ENCODE measurements at regions not wholly inside any gene's neighbourhood (a gene's known extent, or its start where the extent isn't known, plus 50 kb on each side); places are given as distances from the start of the nearest gene placed in this dataset.

DNA sequence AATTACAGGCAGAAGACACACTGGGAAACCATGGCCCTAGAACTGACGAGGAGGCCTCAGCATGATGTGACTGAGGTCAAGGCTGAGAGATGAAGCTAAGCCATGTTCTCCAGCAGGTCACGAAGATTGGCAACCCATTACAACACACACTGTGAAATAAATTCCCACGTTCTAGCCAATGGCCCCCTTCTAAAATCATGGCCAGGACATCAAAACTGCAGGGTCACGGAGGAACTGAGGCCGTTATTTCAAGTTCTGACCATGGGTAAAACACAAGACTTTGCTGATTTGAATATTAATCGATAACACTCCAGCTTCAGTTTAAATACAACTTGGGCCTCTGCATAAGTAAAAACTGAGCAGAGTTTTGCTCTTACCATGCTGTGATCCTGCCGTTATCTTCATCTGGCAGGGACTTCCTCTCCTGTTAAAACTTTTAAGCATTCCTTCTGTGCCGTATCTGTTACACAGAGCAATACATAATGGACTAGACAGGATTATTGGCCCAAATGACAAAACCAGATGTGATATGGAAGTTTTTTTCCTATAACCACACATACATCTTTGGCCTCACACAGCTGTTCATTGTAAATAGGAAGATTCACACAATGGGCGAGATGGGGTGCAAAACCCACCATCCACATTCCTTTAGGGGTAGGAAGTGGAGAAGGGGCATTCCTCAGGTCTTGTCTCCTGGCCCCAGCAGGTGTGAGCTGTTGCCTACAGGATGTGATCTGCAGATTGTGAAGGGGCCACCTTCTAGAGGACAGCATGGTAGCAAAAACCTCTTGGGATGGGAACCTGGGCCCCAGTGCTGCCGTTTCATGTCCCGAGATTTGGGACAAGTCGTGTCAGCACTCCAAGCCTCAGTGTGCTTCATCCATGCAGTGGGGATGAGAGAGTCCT lies 207.4 kb downstream of the OPA1 start:
- no peak overlapping the region for H3K27ac Mint-ChIP-seq
- Histone ChIP-seq H3K4me1 (ENCODE audit: control insufficient read depth in 2 of 2, insufficient read depth in 2 of 2, low read length in 2 of 2) (no peaks in the 10 kb centered on the region), H3K4me3 (ENCODE audit: low read length) (no peak overlapping the region), H3K9me3 (ENCODE audit: control insufficient read depth in 2 of 3, low read length in 3 of 3) (no peaks in the 10 kb centered on the region), H3K36me3 (ENCODE audit: control insufficient read depth in 2 of 3, insufficient read depth in 3 of 3, low read length in 3 of 3) (no peaks in the 10 kb centered on the region), H3K27ac (ENCODE audit: low read depth, low read length) (no peak overlapping the region), H3K27me3 (ENCODE audit: control insufficient read depth in 2 of 2, insufficient read depth in 2 of 2, low read length in 2 of 2) (no peaks in the 10 kb centered on the region)
- no peaks in the 10 kb centered on the region for H3K9me3 Mint-ChIP-seq
- intact Hi-C loops (cut with micrococcal nuclease), result no loop called here
- CTCF ChIA-PET, result no interaction called here
- no peaks in the 10 kb centered on the region for H3K36me3 Mint-ChIP-seq
- ATAC-seq (no peak), DNase-seq (no peak)
- POLR2A ChIA-PET, result no interaction called here
- H3K4me3 Mint-ChIP-seq, result no peak overlapping the region
- H3K4me1 Mint-ChIP-seq, result no peaks in the 10 kb centered on the region
- H3K27me3 Mint-ChIP-seq, result peaks cover 0 to 28% (median 0%) of the 10 kb centered on the region in 5 donors

DNA sequence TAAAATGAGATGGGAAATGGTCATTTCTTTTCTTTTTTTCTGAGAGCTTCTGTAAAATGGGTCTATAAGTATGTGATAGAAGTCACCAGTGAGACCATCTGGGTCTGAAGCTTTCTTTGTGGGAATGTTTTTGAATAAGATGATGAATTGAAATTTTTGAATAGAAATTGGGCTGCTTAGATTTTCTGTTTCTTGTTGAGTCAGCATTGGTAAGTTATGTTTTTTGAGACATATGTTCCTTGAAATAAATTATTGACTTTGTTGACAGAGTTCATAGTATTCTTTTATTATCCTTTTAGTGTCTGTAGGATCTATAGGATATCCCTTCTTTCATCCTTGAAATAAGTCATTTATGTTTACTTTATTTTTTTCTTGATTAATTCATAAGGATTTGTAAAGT lies 208.1 kb downstream of the OPA1 start:
- CTCF ChIA-PET, result no interaction called here
- peaks cover 0 to 29% (median 0%) of the 10 kb centered on the region in 5 donors for H3K27me3 Mint-ChIP-seq

DNA sequence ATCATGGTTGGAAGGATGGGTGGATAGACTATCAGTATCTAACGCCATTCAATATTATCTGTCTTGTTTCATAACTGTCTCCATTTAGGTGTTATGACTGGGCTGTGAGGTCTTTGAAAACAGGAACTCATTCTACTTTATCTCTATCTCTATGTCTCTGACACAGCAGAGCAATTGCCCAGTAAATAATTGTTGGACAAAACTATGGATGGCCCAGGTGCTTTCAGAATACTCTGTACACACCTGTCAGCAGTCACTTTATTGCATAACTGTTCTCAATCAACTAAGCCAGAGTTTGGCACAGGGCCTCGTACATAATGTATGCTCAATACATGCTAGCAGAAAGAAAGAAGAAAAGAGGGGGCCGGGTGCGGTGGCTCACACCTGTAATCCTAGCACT lies 210.3 kb downstream of the OPA1 start:
- ChIA-PET CTCF (interaction anchor here (0.6 kb wide), 1 partner anchor 11 kb away, joined by 3 read pairs; no protein-coding TSS in a partner anchor), POLR2A (no interaction called here)
- Mint-ChIP-seq H3K4me1 (no peaks in the 10 kb centered on the region), H3K9me3 (no peaks in the 10 kb centered on the region), H3K27me3 (peaks cover 0 to 36% (median 0%) of the 10 kb centered on the region in 5 donors), H3K36me3 (no peaks in the 10 kb centered on the region), H3K4me3 (no peak overlapping the region), H3K27ac (no peak overlapping the region)
- no peak overlapping the region for H3K27ac ChIP-seq (ENCODE audit: low read depth, low read length)
- no peaks in the 10 kb centered on the region for H3K9me3 ChIP-seq (ENCODE audit: control insufficient read depth in 2 of 3, low read length in 3 of 3)
- no peak for DNase-seq
- no peak for ATAC-seq
- no peaks in the 10 kb centered on the region for H3K4me1 ChIP-seq (ENCODE audit: control insufficient read depth in 2 of 2, insufficient read depth in 2 of 2, low read length in 2 of 2)
- H3K36me3 ChIP-seq (ENCODE audit: control insufficient read depth in 2 of 3, insufficient read depth in 3 of 3, low read length in 3 of 3), result no peaks in the 10 kb centered on the region
- H3K27me3 ChIP-seq (ENCODE audit: control insufficient read depth in 2 of 2, insufficient read depth in 2 of 2, low read length in 2 of 2), result no peaks in the 10 kb centered on the region
- intact Hi-C loops (cut with micrococcal nuclease), result no loop called here
- no peak overlapping the region for H3K4me3 ChIP-seq (ENCODE audit: low read length)

More for the DNA sequence above, 208.1 kb downstream of the OPA1 start:
- intact Hi-C loops (cut with micrococcal nuclease), result no loop called here
- Histone ChIP-seq H3K27ac (ENCODE audit: low read depth, low read length) (no peak overlapping the region), H3K4me1 (ENCODE audit: control insufficient read depth in 2 of 2, insufficient read depth in 2 of 2, low read length in 2 of 2) (no peaks in the 10 kb centered on the region), H3K9me3 (ENCODE audit: control insufficient read depth in 2 of 3, low read length in 3 of 3) (no peaks in the 10 kb centered on the region), H3K27me3 (ENCODE audit: control insufficient read depth in 2 of 2, insufficient read depth in 2 of 2, low read length in 2 of 2) (no peaks in the 10 kb centered on the region), H3K36me3 (ENCODE audit: control insufficient read depth in 2 of 3, insufficient read depth in 3 of 3, low read length in 3 of 3) (no peaks in the 10 kb centered on the region), H3K4me3 (ENCODE audit: low read length) (no peak overlapping the region)
- Mint-ChIP-seq H3K4me3 (no peak overlapping the region), H3K36me3 (no peaks in the 10 kb centered on the region), H3K4me1 (no peaks in the 10 kb centered on the region), H3K9me3 (no peaks in the 10 kb centered on the region), H3K27ac (no peak overlapping the region)
- no peak for ATAC-seq
- POLR2A ChIA-PET, result no interaction called here
- no peak for DNase-seq

DNA sequence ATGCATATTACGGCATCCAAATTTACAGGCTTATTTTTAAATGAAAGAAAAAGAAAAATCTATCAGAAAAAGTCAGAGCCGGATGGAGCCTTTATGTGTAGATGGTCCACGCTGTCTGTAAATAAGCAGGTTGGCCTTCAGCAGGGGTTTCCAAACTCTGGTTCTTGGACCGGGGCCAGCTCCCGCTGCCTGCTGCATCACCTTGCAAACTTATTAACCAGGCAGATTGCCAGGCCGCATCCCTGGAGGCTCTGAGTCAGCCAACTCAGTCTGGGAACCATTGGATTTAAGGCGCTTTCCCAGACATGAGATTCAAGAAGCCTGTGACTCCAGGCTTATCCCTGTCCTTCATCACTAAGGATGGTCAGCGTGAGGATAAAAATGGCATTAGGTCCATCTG lies 212.4 kb downstream of the OPA1 start:
- Mint-ChIP-seq H3K27ac (no peak overlapping the region), H3K4me1 (no peaks in the 10 kb centered on the region), H3K36me3 (no peaks in the 10 kb centered on the region), H3K4me3 (no peak overlapping the region), H3K9me3 (no peaks in the 10 kb centered on the region), H3K27me3 (peaks cover 0 to 43% (median 0%) of the 10 kb centered on the region in 5 donors)
- ChIA-PET CTCF (no interaction called here), POLR2A (no interaction called here)
- no peak for ATAC-seq
- intact Hi-C loops (cut with micrococcal nuclease), result no loop called here
- no peaks in the 10 kb centered on the region for H3K27me3 ChIP-seq (ENCODE audit: control insufficient read depth in 2 of 2, insufficient read depth in 2 of 2, low read length in 2 of 2)
- H3K27ac ChIP-seq (ENCODE audit: low read depth, low read length), result no peak overlapping the region
- H3K4me1 ChIP-seq (ENCODE audit: control insufficient read depth in 2 of 2, insufficient read depth in 2 of 2, low read length in 2 of 2), result no peaks in the 10 kb centered on the region
- DNase-seq, result no peak
- no peaks in the 10 kb centered on the region for H3K36me3 ChIP-seq (ENCODE audit: control insufficient read depth in 2 of 3, insufficient read depth in 3 of 3, low read length in 3 of 3)
- no peak overlapping the region for H3K4me3 ChIP-seq (ENCODE audit: low read length)
- no peaks in the 10 kb centered on the region for H3K9me3 ChIP-seq (ENCODE audit: control insufficient read depth in 2 of 3, low read length in 3 of 3)

DNA sequence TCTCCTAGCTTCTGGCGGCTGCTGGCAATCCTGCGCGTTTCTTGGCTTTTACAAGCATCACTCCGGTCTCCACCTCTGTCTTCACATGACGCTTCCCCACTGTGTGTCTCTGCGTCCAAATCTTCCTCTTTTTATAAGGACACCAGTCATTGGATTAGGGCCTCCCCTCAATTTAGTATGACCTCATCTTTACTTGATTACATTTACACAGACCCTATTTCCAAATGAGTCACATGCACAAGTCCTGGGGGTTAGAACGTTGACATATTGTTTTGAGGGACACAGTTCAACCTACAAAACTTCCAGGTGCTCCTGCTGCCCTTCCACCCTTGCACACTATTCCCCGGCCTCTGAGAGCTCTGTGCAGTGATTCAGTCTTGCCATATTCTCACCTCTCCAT lies 215.3 kb downstream of the OPA1 start:
- no peaks in the 10 kb centered on the region for H3K36me3 ChIP-seq (ENCODE audit: control insufficient read depth in 2 of 3, insufficient read depth in 3 of 3, low read length in 3 of 3)
- no peaks in the 10 kb centered on the region for H3K4me1 ChIP-seq (ENCODE audit: control insufficient read depth in 2 of 2, insufficient read depth in 2 of 2, low read length in 2 of 2)
- CTCF ChIA-PET, result no interaction called here
- H3K9me3 ChIP-seq (ENCODE audit: control insufficient read depth in 2 of 3, low read length in 3 of 3), result no peaks in the 10 kb centered on the region
- no peaks in the 10 kb centered on the region for H3K9me3 Mint-ChIP-seq
- no peak overlapping the region for H3K4me3 Mint-ChIP-seq
- ATAC-seq, result no peak
- H3K36me3 Mint-ChIP-seq, result no peaks in the 10 kb centered on the region
- POLR2A ChIA-PET, result no interaction called here
- no peak overlapping the region for H3K27ac ChIP-seq (ENCODE audit: low read depth, low read length)
- DNase-seq, result no peak
- H3K4me1 Mint-ChIP-seq, result no peaks in the 10 kb centered on the region
- no peaks in the 10 kb centered on the region for H3K27me3 ChIP-seq (ENCODE audit: control insufficient read depth in 2 of 2, insufficient read depth in 2 of 2, low read length in 2 of 2)
- H3K4me3 ChIP-seq (ENCODE audit: low read length), result no peak overlapping the region
- H3K27me3 Mint-ChIP-seq, result peaks cover 0 to 48% (median 0%) of the 10 kb centered on the region in 5 donors
- intact Hi-C loops (cut with micrococcal nuclease), result no loop called here
- H3K27ac Mint-ChIP-seq, result no peak overlapping the region

DNA sequence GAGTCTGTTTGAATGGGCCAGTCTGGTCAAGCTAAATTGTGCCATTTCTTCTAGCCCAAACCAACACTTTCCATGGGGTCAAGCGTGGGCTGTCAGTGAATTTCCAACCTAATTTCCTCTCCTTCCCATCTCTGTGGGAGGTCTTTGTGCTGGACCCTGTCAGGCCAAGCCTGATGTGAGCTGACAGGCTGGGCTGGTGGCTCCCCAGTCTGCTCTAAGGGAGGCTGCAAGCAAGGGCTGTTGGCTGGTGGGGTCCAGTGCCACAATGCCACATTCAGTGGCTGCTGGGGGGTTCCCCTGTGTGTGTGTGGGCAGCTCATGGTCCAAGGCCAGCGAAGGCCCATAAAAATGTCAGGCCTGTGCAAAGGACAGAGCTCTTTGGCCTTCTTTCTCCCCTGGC lies 216.1 kb downstream of the OPA1 start:
- Mint-ChIP-seq H3K4me1 (no peaks in the 10 kb centered on the region), H3K4me3 (no peak overlapping the region), H3K27me3 (peaks cover 0 to 47% (median 0%) of the 10 kb centered on the region in 5 donors), H3K27ac (no peak overlapping the region), H3K9me3 (no peaks in the 10 kb centered on the region), H3K36me3 (no peaks in the 10 kb centered on the region)
- Histone ChIP-seq H3K36me3 (ENCODE audit: control insufficient read depth in 2 of 3, insufficient read depth in 3 of 3, low read length in 3 of 3) (no peaks in the 10 kb centered on the region), H3K4me3 (ENCODE audit: low read length) (no peak overlapping the region), H3K4me1 (ENCODE audit: control insufficient read depth in 2 of 2, insufficient read depth in 2 of 2, low read length in 2 of 2) (no peaks in the 10 kb centered on the region), H3K27me3 (ENCODE audit: control insufficient read depth in 2 of 2, insufficient read depth in 2 of 2, low read length in 2 of 2) (no peaks in the 10 kb centered on the region), H3K27ac (ENCODE audit: low read depth, low read length) (no peak overlapping the region), H3K9me3 (ENCODE audit: control insufficient read depth in 2 of 3, low read length in 3 of 3) (no peaks in the 10 kb centered on the region)
- no peak for DNase-seq
- POLR2A ChIA-PET, result no interaction called here
- CTCF ChIA-PET, result no interaction called here
- ATAC-seq, result no peak
- intact Hi-C loops (cut with micrococcal nuclease), result no loop called here

DNA sequence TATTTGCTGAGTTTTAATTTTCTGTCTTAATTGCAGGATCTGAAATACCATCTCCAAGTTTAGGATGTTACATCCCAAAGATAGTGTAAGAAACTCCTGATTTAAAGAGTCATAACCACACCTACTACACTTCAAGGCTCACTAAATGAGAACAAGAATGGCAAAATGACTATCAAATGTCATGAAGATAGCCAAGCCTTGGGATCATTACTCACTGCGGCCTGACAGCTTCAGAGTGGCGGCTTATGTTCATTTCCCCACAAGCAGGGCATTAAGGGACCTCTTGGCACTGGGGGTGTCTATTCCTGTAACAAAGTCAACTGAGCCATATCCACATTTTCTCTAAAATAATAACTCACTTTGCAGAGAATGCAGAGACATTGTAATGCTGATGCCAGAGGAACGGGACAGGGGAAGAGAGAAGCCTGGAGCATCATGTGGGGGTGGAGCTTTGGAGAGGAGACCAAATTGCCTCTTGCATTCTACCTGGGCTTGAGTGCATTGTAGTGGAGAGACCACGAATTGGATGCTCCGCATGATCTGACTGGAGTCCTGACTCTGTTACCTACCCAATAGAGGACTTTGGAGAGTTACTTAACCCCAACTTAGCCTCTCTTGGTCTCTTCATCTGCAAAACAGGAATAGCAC lies 219.2 kb downstream of the OPA1 start:
- Histone ChIP-seq H3K27me3 (ENCODE audit: control insufficient read depth in 2 of 2, insufficient read depth in 2 of 2, low read length in 2 of 2) (no peaks in the 10 kb centered on the region), H3K4me1 (ENCODE audit: control insufficient read depth in 2 of 2, insufficient read depth in 2 of 2, low read length in 2 of 2) (no peaks in the 10 kb centered on the region), H3K36me3 (ENCODE audit: control insufficient read depth in 2 of 3, insufficient read depth in 3 of 3, low read length in 3 of 3) (no peaks in the 10 kb centered on the region), H3K27ac (ENCODE audit: low read depth, low read length) (no peak overlapping the region), H3K4me3 (ENCODE audit: low read length) (no peak overlapping the region), H3K9me3 (ENCODE audit: control insufficient read depth in 2 of 3, low read length in 3 of 3) (no peaks in the 10 kb centered on the region)
- no peaks in the 10 kb centered on the region for H3K9me3 Mint-ChIP-seq
- no peaks in the 10 kb centered on the region for H3K36me3 Mint-ChIP-seq
- DNase-seq, result no peak
- H3K4me1 Mint-ChIP-seq, result no peaks in the 10 kb centered on the region
- H3K27me3 Mint-ChIP-seq, result peaks cover 0 to 34% (median 0%) of the 10 kb centered on the region in 5 donors
- H3K27ac Mint-ChIP-seq, result no peak overlapping the region
- ChIA-PET CTCF (no interaction called here), POLR2A (no interaction called here)
- no peak overlapping the region for H3K4me3 Mint-ChIP-seq
- intact Hi-C loops (cut with micrococcal nuclease), result no loop called here
- no peak for ATAC-seq
